ENCODE measurements at regions not wholly inside any gene's neighbourhood (a gene's known extent, or its start where the extent isn't known, plus 50 kb on each side); places are given as distances from the start of the nearest gene placed in this dataset.
"Not testable (repeated sequence)": the region's sequence is repeated elsewhere in the genome, so short reads cannot be mapped to it uniquely, and the experiment has no call there.

DNA sequence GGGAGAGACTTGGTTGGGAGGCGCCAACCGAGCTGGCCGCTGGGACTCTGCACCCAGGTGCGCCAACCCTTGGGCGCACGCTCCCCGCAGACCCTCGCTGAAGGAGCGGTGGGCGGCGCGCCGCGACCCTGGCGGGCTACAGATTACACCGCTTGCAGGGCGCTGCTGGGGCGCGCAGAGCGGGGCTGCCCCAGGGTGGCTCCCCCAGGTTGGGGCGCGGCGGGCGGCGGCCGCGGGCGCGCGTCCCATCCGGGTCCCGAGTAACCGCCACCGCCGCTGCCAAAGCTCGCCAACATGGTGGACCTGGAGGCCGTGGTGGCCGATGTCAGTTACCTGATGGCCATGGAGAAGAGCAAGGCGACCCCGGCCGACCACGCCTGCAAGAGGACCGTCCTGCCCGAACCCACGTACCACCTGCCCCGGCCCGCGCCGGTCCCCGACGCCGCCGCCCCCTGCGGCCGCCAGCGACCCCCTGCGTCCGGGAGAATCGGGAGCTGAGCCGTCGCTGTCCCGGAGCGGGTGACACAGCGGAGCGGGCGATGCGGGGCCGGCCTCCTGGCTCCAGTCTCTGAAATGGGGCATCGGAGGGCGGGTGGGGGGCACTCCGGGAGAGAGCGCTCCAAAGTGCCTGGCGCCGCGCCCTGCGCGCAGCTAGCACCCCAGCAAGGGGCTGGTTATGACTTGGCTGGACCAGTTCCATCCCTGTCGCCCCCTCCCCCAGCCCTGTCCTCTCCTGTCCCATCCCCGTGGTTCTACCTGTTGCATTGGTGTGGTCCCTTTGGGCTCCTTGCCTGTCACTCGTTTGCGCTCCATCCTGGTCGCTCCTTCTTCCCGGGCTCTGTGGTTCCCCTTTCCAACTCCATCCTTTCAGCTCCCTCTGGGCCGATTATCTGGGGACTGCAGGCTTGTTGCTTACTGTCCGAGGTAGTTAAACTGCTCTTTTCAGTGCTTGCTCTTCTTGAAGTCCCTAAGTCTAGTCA lies 143.3 kb upstream of the GRK3 start:
- peak; percentile 21 for DNase-seq

DNA sequence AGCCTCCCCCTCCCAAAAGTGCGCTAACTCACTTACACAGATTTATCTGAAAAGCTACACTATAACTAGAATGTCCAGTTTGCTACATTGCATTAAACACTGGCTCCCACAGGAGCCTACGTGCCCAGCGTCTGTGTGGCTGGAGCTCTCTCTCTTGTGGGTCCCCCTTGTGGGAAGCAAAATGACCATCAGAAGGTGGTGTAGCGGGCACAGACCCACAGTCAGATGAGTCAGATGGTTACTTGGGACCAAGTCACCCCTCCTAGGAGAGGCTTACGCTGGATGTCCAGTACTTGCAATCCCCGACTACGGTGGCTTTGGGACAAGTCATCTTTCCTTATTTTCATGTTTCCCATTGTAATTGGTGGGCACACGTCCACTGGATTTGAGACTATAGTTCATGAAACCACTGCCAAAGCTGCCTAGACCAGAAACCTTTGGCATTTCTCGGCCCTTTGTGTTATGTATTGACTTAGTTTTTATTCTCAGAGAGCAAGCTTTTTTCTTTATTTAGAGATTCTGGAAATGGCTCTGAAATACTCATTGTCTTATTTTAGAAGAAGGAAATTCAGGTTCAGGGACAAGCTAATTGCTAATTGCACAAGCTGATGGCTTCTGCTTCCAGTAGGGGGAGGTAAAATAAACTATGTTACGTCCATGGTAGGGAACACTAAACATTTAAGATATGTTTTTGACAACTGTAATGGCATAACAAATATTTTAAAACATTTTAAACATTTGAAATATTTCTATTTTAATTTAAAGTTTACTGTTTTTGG lies 137.8 kb upstream of the GRK3 start:
- not testable (repeated sequence) for DNase-seq

DNA sequence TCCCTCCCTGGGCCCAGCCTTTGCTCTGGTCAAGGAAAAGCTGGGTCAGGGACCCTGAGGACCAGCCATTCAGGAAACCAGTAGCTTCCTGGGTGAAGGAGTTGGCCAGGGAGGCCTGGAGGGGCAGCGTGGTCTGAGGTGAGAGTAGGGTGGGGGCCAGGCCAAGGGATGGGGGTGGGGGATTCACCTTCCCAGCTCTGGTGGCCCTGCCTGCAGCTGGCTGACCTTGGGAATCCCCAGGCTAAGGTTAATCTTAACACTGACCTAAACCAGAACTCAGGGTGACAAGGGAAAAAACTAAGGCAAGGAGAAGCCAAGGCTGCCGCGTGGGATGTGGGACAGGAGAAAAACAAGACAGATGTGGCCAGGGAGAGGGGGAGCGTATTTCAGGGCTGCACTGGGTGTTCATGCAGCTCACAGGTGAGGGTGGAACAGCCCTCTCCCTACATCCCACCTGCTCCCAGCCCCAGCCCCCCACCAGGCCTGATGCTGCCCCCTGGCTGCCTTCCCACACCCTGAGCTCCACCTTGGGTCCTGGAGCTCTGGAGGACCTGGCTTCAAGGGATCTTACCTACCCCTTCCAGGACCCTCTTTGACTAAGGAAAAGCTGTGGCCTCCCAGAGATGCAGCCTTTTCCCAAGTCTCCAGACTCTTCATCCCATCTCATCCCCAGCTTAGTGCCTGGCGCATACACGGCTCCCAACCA lies 132.7 kb upstream of the GRK3 start:
- DNase-seq, result not testable (repeated sequence)

DNA sequence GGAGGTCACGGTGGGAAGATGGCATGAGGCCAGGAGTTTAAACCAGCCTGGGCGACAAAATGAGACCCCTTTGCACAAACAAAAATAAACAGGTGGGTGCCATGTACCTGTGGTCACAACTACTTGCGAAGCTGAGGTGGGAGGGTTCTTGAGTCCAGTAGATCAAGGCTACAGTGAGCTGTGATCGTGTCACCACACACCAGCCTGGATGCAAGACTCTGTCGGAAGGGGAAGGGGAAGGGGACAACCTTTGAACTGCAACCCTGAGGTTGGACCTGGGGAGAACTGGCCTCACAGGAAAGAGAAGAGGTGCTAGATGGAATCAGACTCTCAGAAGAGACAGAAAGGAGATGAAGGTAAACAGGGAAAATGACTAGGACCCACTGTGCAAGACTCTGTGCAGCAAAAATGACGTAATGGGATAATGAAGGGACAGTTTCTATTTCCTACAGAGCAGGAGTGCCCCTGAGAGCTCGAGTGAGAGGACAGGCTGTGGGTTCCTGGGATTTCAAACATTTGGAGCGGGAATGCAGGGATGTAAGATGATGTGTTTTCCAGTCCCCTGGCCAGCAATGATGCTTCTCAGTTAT lies 131.0 kb upstream of the GRK3 start:
- not testable (repeated sequence) for DNase-seq

DNA sequence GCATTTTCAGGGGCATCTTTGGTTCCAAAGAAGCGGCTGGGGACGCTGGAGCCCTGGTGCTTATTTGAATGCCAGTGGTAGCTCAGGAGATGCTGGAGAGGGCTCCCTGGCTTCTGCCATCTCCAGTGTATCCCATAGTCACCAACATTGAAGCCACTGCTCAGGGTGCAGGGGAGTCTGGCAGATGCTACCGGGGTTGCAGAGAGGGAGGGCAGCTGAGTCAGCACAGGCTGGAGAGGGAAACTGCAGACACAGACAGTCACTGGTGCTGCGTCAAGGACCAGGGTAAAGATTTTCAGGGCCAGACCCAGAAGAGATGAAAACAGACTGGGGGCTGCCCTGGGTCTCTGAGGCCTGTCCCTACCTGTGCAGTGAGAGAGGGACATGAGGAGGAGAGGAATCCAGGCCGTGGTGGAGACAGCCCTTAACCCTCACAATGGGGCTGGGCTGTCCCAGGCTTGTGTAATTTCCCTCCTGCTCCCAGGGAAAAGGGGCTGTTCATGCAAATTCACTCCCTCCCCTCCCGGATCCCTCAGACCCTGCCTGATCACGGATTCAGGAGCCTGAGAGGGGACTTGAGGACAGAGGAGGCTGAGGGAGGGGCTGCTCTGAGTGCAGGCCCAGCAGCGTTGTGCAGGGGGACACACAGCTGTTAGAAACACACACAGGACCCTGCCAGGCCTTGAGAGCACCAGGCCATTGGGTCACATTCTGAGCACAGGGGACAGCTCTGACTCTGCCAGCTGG lies 126.9 kb upstream of the GRK3 start:
- peak; percentile 31 for DNase-seq

DNA sequence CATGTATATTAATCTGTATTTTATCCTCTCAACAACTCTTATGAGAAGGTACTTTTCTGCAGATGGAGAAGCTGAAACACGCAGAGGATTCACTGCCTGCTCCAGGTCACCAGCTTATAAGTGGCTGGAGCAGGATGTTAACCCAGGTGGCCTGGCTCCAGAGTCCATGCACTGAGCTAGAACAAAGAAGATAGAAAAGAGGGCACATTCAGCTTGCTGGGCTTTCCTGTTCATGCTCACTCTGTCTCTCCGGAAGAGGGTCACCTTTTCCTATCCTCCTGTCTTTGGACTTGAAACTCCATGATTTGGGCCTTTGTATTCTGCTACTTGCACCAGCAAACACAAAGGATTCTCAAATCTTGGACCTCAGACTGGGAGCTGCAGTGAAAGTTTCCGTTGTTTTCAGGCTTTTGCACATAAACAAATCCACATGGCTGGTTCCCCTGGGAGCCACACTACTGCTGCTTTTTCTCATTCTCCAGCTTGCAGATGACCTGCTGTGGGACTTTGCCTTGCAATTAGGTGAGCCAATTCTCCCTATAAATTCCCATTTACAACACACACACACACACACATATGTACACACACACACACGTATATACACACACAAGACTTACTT lies 117.3 kb upstream of the GRK3 start:
- DNase-seq, result peak; percentile 38

DNA sequence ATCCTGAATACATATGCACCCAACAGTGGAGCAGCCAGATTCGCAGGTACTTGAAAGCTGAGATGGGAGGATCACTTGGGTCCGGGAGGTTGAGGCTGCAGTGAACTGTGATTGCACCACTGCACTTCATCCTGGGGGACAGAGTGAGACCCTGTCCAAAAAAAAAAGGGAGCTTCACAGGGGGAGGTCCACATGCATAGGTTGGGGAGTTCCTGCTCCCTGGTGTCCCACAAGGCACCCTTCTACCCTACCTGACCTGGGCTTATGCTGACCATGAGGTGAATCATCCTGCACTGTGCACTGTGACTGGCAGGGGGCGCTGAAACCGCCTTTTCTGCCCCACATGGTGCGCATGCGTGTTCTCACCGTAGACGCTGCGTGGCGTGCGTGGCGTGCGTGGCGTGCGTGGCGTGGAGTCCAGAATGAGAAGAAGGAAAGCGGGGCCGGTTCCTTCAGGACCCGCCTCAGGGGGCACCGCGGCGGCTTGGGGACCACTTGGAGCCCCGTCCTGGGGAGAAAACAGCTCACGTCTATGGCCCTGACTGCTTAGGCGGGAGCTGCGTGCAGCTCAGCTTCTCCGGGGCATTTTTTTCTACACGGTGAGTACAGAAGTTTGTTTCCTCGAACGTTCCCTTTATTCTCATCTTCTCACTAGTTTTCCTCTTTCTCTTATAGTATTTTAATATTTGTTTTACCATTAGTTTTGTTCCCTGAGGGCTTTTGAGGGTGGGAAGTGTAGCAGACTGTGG lies 116.6 kb upstream of the GRK3 start:
- peak; percentile 87 for DNase-seq

DNA sequence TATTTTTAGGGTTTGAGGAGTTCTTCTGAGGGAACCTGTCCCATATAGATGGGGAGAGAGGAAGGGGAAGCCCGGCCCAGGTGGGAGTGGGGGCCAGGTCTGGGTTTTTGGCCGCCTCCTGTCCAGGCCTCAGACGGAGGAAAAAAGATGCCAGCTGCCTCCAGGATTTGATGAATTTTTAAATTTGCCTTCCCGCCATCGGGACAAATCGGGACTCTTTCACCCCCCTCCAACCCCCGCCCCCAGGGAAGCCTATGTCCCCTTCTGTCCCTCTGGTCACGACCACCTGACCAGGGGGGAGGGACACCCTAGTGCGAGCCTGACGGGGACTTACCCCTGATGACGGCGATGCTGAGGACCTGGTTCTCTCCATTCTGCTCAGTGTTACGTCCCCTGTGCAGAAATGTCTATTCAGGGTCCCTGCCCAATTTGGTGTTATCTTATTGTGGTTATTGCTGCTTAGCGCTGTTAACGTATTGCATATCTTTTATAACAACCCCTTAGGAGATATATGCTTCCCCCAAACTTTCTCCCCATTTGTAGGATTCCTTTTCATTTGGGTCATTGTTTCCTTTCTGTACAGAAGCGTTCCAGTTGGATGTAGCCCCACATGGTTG lies 115.9 kb upstream of the GRK3 start:
- DNase-seq, result no peak

DNA sequence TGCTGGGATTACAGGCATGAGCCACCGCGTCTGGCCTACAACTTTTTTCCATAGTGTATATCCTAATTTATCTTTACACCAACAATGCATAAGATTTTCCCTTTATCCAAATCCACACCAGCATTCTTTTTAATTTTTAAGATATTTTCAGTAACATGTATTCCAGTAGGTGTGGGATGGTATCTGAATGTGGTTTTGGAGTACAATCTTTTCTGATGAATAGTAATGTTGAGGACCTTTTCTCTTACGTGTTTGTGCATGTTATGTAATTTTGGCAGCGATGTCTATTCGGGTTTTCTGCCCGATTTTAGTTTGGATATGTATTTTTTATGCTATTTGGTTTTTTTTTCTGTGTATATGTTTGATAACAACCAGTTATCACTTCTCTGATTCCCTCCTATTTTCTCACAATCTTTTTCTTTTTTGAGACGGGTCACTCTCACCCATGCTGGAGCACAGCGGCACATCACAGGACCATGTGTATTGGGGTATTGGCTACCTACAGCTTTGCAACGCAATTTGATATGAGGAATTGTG lies 114.6 kb upstream of the GRK3 start:
- DNase-seq, result no peak

DNA sequence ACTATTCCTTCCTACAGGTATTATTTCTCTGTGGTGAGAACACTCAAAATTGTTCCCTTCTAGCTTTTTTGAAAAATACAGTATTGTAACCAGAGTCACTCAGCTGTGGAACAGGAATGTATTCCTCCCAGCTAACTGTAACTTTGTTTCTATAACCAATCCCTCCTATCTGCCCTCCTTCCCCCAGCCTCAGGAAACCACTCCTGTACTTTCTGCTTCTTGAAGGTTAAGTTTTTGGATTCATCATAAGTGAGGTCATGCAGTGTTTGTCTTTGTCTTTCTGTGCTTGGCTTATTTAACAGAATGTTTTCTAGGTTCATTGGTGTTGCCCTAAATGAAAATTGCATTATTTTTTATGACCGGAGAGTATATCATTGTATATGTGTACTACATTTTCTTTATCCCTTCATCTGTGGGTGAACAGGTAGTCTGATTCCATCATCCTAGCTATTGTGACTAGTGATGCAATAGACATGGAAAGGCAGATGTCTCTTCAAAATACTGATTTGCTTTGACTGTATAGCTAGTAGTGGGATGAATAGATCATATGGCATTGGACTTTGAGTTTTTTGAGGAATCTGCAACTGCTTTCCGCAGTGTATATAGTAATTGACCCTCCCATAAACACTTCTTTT lies 112.9 kb upstream of the GRK3 start:
- no peak for DNase-seq

DNA sequence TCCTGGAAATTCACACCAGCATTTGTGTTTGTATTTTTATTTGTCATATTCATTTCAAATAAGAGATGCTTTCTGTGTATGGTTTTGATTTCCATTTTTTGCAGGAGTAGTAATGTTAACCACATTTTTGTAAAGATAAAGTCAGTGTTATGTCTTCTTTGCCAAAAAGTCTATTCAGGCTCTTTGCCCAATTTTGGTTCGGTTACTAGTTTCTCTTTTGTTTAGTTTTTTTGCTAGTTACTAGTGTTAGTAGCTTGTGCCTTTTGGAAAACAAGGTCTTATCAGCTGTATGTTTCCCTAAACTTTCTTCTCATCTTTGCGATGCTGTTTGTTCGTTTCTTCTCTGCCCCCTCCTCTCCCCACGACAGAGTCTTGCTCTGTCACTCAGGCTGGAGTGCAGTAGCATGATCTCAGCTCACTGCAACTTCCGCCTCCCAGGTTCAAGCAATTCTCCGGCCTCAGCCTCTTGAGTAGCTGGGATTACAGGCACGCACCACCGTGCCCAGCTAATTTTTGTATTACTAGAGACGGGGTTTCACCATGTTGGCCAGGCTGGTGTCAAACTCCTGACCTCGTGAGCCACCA lies 112.3 kb upstream of the GRK3 start:
- DNase-seq, result no peak

DNA sequence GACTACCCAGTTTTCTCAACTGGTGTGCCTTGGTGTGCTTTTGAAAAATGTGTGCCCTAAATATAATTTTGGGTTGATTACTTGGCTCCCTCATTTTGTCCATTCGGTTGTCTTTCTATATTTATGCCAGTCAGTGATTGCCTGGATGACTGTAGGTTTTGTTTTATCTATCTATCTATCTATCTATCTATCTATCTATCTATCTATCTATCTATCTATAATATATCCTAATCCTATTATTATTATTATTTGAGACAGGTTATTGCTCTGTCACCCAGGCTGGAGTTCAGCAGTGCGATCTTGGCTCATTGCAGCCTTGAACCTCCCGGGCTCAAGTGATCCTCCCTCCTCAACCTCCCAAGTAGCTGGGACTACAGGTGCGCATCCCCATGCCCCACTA lies 111.4 kb upstream of the GRK3 start:
- no peak for DNase-seq

DNA sequence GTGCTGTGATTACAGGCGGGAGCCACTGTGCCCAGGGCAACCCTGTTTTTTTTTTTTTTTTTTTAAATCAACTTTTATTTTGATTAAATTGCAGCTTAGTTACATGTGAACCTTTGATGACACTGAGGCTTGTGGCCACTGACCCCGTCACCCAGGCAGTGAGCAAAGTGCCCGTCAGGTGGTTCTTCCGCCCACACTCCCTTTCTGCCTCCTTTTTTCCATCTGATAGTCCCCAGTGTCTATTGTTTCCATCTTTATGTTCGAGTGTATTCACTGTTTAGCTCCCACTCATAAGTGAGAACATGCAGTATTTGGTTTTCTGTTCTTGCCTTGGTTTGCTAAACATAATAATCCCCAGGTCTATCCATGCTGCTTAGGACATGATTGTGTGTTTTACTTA lies 110.9 kb upstream of the GRK3 start:
- DNase-seq, result no peak

DNA sequence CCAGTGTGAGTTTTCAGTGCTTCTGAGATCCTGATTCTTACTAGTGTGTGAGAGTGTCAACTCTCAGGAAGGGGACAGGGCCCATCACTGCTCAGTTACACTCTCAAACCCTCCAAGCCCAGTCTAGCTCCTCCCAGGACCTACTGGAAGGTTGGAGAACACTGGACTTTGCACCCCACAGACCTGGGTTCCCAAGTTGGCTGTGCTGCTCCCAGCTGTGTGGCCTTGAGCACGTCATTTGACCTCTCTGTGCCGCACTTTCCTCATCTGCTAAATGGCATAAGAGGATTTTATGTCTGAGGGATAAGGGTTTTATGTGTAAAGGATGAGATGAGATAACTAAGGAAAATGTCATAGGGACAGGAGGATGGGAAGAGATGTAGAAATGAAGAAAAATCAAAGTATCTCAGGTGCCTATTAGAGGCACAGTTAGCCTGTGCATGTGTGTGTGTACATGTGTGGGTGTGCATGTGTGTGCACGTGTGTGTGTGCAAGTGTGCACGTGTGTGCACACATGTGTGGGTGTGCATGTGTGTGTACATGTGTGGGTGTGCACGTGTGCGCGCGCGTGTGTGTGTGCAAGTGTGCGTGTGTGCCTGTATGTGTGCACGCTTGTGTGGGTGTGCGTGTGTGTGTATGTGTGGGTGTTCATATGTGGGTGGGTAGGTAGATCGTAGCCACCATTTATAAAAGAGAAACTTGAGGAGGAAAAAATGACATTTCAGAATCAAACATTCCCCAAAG lies 108.0 kb upstream of the GRK3 start:
- not testable (repeated sequence) for DNase-seq

DNA sequence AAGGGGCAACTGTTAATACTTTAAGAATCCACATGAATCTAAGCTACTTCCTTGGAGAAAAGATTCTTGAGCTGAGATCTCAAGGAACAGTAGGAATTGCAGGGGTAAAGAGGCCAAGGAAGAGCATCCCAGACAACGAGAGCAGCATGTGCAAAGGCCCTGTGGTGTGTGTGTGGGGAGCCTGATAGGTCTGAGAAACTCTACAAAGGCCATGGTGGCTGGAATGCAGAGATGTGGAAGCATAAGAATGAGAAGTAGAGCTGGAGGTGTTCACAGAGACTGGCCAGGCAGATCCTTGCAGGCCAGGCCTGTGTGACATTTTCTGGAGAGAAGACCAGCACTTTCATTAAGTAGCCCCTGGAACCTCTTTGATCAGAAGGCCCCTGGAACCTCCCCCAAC lies 105.8 kb upstream of the GRK3 start:
- not testable (repeated sequence) for DNase-seq

DNA sequence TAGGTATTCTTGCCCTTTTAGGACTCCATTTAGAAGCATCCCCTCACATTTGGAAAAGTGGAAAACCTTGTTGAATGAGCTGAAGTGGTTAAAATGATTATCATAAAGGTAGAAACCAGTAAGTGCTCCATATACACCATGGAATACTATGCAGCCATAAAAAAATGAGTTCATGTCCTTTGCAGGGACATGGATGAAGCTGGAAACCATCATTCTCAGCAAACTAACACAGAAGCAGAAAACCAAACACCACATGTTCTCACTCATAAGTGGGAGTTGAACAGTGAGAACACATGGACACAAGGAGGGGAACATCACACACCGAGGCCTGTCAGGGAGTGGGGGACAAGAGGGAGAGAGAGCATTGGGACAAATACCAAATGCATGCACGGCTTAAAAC lies 103.8 kb upstream of the GRK3 start:
- DNase-seq, result not testable (repeated sequence)

DNA sequence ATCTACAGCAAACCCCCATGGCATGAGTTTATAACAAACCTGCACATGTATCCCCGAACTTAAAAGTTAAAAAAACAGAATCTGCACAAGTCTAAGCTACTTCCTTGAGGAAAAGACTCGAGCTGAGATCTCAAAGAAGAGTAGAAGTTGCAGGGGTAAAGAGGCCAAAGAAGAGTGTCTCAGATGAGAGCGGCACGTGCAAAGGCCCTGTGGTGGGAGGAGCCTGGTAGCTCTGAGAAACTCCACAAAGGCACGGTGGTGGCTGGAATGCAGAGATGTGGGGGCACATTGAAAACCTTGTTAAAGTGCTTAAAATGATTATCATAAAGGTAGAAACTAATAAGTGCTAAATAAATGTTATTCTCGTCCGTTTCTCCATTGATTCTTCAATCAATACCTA lies 103.2 kb upstream of the GRK3 start:
- no peak for DNase-seq

Data from NCI-H2171 (cell line).